ENCODE measurements at regions not wholly inside any gene's neighbourhood (a gene's known extent, or its start where the extent isn't known, plus 50 kb on each side); places are given as distances from the start of the nearest gene placed in this dataset.
"Not testable (repeated sequence)": the region's sequence is repeated elsewhere in the genome, so short reads cannot be mapped to it uniquely, and the experiment has no call there.

DNA sequence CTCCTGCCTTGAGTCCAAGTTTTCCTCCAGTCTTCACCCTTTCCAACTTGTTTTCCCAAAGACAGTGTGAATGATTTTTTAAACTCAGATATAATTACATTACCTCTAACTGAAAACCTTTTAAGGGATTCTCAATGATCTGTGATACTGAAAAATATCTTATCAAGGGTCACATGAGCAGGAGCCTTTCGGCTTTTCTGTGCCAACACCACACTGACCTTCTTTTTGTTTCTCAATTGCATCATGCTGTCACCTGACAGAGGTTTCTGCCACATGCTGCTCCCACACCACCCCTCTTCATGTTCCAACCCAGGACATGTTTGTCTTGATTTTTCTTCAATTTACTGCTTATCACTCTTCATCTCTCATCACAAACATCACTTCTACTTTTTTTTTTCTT is 820.0 kb downstream of the PRELID2 start:
- peaks cover 4% of the 10 kb centered on the region for H3K9me3 Mint-ChIP-seq
- no peaks in the 10 kb centered on the region for H3K4me1 Mint-ChIP-seq
- DNase-seq (ENCODE audit: low read depth, low spot score), result no peak
- no peaks in the 10 kb centered on the region for H3K27me3 Mint-ChIP-seq (ENCODE audit: low read depth)
- TF ChIP-seq, protein P1, sequence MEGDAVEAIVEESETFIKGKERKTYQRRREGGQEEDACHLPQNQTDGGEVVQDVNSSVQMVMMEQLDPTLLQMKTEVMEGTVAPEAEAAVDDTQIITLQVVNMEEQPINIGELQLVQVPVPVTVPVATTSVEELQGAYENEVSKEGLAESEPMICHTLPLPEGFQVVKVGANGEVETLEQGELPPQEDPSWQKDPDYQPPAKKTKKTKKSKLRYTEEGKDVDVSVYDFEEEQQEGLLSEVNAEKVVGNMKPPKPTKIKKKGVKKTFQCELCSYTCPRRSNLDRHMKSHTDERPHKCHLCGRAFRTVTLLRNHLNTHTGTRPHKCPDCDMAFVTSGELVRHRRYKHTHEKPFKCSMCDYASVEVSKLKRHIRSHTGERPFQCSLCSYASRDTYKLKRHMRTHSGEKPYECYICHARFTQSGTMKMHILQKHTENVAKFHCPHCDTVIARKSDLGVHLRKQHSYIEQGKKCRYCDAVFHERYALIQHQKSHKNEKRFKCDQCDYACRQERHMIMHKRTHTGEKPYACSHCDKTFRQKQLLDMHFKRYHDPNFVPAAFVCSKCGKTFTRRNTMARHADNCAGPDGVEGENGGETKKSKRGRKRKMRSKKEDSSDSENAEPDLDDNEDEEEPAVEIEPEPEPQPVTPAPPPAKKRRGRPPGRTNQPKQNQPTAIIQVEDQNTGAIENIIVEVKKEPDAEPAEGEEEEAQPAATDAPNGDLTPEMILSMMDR (conservative IDR thresholded peaks at IDR 0.05), result no peak
- H3K4me3 Mint-ChIP-seq, result no peak overlapping the region
- no peaks in the 10 kb centered on the region for H3K36me3 Mint-ChIP-seq (ENCODE audit: low read depth)
- H3K27ac Mint-ChIP-seq (ENCODE audit: unreplicated experiment), result no peak overlapping the region

DNA sequence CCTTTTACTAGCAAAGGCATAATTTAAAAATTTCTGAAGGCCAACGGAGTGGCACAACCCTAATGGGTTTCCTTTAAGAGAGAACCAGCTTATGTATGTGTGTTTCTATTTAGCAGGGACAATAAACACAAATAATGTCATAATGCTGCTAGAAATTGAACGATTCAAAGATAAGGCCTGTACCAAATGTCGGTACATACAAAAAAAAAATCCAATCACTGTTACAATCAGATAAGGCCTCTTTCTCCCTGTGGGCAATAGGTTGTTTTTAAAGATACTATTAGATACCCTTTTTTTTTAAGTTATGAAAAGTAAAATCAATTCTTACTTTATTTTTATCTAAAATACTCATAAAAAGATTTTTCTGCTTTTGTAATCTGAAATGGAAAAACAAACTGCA is 821.0 kb downstream of the PRELID2 start:
- Mint-ChIP-seq H3K27me3 (ENCODE audit: low read depth) (no peaks in the 10 kb centered on the region), H3K4me1 (no peaks in the 10 kb centered on the region), H3K4me3 (no peak overlapping the region), H3K9me3 (peaks cover 4% of the 10 kb centered on the region), H3K27ac (ENCODE audit: unreplicated experiment) (no peak overlapping the region), H3K36me3 (ENCODE audit: low read depth) (no peaks in the 10 kb centered on the region)
- no peak for DNase-seq (ENCODE audit: low read depth, low spot score)
- TF ChIP-seq, protein P1 (conservative IDR thresholded peaks at IDR 0.05), result no peak

DNA sequence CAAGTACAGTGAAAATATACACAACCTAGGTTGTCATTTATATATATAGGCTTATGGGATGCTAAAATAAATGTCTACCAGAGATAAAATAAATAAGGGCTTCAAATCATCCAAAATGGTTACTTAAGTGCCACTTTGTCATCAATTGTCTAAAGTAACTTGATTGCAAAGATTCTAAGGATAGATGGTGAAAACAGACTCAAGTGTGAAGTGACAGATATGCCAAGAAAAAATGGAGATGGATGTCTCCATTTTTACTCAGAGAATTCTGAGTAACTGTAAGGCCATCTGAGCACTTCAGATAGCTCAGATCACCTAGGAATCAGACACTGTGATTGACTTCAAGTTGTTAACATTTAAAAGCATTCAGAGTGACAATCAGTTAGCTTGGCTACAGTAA is 824.3 kb downstream of the PRELID2 start:
- Mint-ChIP-seq H3K9me3 (peaks cover 4% of the 10 kb centered on the region), H3K27me3 (ENCODE audit: low read depth) (no peaks in the 10 kb centered on the region), H3K4me3 (no peak overlapping the region), H3K27ac (ENCODE audit: unreplicated experiment) (no peak overlapping the region), H3K4me1 (no peaks in the 10 kb centered on the region), H3K36me3 (ENCODE audit: low read depth) (no peaks in the 10 kb centered on the region)
- no peak for DNase-seq (ENCODE audit: low read depth, low spot score)
- TF ChIP-seq, protein P1 (conservative IDR thresholded peaks at IDR 0.05), result no peak

DNA sequence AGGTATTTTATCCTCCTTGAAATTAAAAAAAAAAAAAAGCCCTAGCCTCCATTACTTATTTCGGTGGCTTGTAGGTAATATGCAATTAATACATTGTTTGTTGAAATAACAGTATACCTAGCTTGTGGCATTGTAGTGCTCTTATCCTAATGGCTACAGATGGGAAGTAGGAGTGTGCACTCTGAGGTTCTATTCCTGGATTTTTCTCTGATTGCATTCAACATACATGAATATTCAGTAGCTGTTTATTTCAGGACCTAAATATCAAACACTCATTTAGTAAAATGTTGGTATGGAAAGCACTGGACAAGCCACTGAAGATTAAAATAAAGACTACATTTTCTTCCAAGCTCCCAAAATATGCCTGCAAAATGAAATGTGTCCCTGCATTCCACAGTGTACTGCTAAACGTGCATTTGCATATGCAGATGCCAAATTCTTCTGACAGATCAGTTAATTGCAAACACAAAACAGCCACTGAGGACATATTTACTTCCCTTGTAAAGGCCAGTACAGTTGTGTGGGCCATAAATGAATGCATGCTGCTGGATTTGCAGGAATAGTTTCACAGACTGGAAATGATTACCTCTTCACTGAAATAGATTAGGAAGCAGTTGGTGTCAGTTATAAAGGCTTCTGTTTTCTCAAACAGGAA is 826.1 kb downstream of the PRELID2 start:
- Mint-ChIP-seq H3K9me3 (peaks cover 4% of the 10 kb centered on the region), H3K27ac (ENCODE audit: unreplicated experiment) (no peak overlapping the region), H3K36me3 (ENCODE audit: low read depth) (no peaks in the 10 kb centered on the region), H3K4me3 (no peak overlapping the region), H3K27me3 (ENCODE audit: low read depth) (no peaks in the 10 kb centered on the region), H3K4me1 (no peaks in the 10 kb centered on the region)
- no peak for DNase-seq (ENCODE audit: low read depth, low spot score)
- TF ChIP-seq, protein P1 (conservative IDR thresholded peaks at IDR 0.05), result no peak

DNA sequence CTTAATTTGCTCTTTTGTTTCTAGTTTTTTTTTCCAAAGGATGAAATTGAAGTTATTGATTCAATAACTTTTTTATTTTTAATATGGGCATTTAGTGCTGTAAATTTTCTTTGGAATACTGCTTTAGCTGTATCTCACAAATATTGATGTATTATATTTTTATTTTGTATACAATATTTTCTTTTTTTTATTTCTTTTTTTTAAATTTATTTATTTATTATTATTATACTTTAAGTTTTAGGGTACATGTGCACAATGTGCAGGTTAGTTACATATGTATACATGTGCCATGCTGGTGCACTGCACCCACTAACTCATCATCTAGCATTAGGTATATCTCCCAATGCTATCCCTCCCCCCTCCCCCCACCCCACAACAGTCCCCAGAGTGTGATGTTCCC is 823.7 kb downstream of the KCTD16 start:
- not testable (repeated sequence) for H3K4me1 Mint-ChIP-seq; H3K4me3 Mint-ChIP-seq; H3K27me3 Mint-ChIP-seq (ENCODE audit: low read depth)

DNA sequence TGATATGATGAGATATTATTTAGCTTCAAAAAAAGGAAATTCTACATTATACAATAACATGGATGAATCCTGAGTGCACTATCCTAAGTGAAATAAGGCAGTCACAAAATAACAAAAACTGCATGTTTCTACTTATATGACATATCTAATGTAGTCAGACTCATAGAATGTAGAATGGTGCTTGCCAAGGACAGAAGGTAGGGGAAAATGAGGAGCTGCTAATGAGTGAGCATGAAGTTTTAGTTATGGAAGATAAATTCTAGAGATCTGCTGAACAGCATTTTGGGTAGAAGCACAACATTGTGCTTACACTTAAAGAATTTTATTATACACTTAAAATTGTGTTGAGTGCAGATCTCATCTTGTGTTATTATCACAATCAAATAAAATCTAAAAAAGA is 812.4 kb downstream of the KCTD16 start:
- H3K27me3 Mint-ChIP-seq (ENCODE audit: low read depth), result no peaks in the 10 kb centered on the region
- no peaks in the 10 kb centered on the region for H3K4me1 Mint-ChIP-seq
- no peak for DNase-seq (ENCODE audit: low read depth, low spot score)
- TF ChIP-seq, protein P1 (conservative IDR thresholded peaks at IDR 0.05), result no peak
- no peaks in the 10 kb centered on the region for H3K9me3 Mint-ChIP-seq
- no peak overlapping the region for H3K27ac Mint-ChIP-seq (ENCODE audit: unreplicated experiment)
- H3K36me3 Mint-ChIP-seq (ENCODE audit: low read depth), result peaks cover 3% of the 10 kb centered on the region
- no peak overlapping the region for H3K4me3 Mint-ChIP-seq

More for the DNA sequence above, 823.7 kb downstream of the KCTD16 start:
- not testable (repeated sequence) for H3K9me3 Mint-ChIP-seq; H3K36me3 Mint-ChIP-seq (ENCODE audit: low read depth); DNase-seq (ENCODE audit: low read depth, low spot score); H3K27ac Mint-ChIP-seq (ENCODE audit: unreplicated experiment)
